Neutrophil (primary cell): ENCODE measurements at regions not wholly inside any gene's neighbourhood (a gene's known extent, or its start where the extent isn't known, plus 50 kb on each side); places are given as distances from the start of the nearest gene placed in this dataset.
"Not testable (repeated sequence)": the region's sequence is repeated elsewhere in the genome, so short reads cannot be mapped to it uniquely, and the experiment has no call there.

ENCODE experiments used
- H3K27ac ChIP-seq: fragments of 200-600 bp; sonication (generic); 2 replicates; pipeline ENCODE4 v1.5.1; 2016; ENCODE audit warnings: mild to moderate bottlenecking, moderate library complexity
- H3K27me3 ChIP-seq: fragments of 200-600 bp; sonication (generic); 2 replicates; pipeline ENCODE4 v1.6.0; 2016; ENCODE audit warnings: mild to moderate bottlenecking
- H3K36me3 ChIP-seq: fragments of 200-600 bp; sonication (generic); 2 replicates; pipeline ENCODE4 v1.5.1; 2017
- H3K4me1 ChIP-seq, 2 experiments: fragments of 200-600 bp in 1 of 2; sonication (generic) in 1 of 2; 1 replicate in 1 of 2; 2 replicates in 1 of 2; pipeline versions ENCODE4 v1.5.1 to v1.6.1; 2013 to 2016; ENCODE audit warnings: low read depth in 1 of 2, low read length in 1 of 2, mild to moderate bottlenecking in 1 of 2, moderate library complexity in 1 of 2; ENCODE audit not compliant: control insufficient read depth in 1 of 2, insufficient read depth in 1 of 2
- H3K4me3 ChIP-seq, 2 experiments: fragments of 200-600 bp in 1 of 2; sonication (generic) in 1 of 2; 1 replicate in 1 of 2; 2 replicates in 1 of 2; pipeline ENCODE4 v1.5.1; 2013 to 2016; ENCODE audit warnings: low read depth in 1 of 2, low read length in 1 of 2, mild to moderate bottlenecking in 1 of 2, moderate library complexity in 1 of 2
- H3K9me3 ChIP-seq: fragments of 200-600 bp; sonication (generic); 2 replicates; pipeline ENCODE4 v1.5.1; 2016
- TF ChIP-seq, protein P1 (sequence below): fragments of 200-600 bp; sonication (generic); IDR thresholded peaks from 2 replicates; pipeline ENCODE4 v1.5.1; 2016; ENCODE audit warnings: antibody characterized with exemption

DNA sequence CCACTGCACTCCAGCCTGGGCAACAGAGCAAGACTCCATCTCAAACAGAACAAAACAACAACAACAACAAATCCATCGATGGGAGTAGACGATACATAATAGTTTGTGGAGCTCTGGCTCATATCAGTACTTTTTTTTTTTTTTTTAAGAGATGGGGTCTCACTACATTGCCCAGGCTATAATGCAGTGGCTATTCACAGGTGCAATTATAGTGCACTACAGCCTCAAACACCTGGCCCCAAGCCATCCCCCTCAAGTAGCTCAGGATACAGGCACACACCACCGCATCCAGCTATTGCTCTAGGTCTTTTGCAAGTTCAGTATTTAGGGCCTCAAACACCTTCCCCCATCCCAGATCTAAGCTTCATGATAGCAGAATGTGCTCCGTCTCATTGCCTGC is 110.6 kb downstream of the KATNIP start:
- no peak overlapping the region for H3K27ac ChIP-seq
- H3K9me3 ChIP-seq, result no peaks in the 10 kb centered on the region
- no peak overlapping the region for H3K4me3 ChIP-seq
- no peaks in the 10 kb centered on the region for H3K27me3 ChIP-seq
- peaks cover 5% of the 10 kb centered on the region for H3K36me3 ChIP-seq
- TF ChIP-seq, protein P1, sequence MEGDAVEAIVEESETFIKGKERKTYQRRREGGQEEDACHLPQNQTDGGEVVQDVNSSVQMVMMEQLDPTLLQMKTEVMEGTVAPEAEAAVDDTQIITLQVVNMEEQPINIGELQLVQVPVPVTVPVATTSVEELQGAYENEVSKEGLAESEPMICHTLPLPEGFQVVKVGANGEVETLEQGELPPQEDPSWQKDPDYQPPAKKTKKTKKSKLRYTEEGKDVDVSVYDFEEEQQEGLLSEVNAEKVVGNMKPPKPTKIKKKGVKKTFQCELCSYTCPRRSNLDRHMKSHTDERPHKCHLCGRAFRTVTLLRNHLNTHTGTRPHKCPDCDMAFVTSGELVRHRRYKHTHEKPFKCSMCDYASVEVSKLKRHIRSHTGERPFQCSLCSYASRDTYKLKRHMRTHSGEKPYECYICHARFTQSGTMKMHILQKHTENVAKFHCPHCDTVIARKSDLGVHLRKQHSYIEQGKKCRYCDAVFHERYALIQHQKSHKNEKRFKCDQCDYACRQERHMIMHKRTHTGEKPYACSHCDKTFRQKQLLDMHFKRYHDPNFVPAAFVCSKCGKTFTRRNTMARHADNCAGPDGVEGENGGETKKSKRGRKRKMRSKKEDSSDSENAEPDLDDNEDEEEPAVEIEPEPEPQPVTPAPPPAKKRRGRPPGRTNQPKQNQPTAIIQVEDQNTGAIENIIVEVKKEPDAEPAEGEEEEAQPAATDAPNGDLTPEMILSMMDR, result no peak
- no peaks in the 10 kb centered on the region for H3K4me1 ChIP-seq

DNA sequence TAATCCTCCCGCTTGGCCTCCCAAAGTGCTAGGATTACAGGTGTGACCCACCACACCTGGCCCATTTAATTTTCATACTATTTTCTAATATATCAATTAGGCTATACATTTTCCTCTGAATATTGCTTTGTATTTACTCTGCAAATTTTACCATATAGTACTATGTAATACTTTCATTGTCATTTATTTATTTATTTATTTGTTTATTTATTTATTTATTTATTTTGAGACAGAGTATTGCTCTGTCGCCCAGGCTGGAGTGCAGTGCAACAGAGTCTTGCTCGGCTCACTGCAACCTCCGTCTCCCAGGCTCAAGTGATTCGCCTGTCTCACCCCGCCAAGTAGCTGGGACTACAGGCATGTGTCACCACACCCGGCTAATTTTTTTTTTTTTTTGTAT is 113.3 kb downstream of the KATNIP start:
- H3K4me3 ChIP-seq, H3K4me1 ChIP-seq, H3K9me3 ChIP-seq, H3K36me3 ChIP-seq, H3K27me3 ChIP-seq, H3K27ac ChIP-seq: not testable (repeated sequence)

DNA sequence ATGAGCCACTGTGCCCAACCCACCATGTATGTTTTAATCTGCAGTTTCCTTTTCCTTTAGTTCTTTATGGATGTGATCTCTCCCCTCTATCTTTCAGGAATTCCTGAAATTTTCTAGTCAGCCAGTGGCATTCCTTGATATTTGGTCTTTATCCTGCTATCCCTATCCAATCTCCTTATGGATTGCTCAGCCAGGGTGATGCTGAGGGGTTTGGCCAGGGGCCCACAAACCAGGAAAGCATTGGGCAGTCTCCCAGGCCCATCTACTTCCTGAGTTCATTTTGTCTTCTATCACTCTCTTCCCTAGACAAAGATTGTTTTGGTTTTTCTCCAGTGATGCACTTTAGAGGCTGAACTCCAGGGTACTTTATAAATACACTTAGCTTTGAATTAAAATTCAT is 115.9 kb downstream of the KATNIP start:
- no peaks in the 10 kb centered on the region for H3K4me1 ChIP-seq
- H3K27ac ChIP-seq, result no peak overlapping the region
- peaks cover 3% of the 10 kb centered on the region for H3K36me3 ChIP-seq
- TF ChIP-seq, protein P1, result no peak
- H3K4me3 ChIP-seq, result no peak overlapping the region
- H3K9me3 ChIP-seq, result no peaks in the 10 kb centered on the region
- H3K27me3 ChIP-seq, result no peaks in the 10 kb centered on the region

DNA sequence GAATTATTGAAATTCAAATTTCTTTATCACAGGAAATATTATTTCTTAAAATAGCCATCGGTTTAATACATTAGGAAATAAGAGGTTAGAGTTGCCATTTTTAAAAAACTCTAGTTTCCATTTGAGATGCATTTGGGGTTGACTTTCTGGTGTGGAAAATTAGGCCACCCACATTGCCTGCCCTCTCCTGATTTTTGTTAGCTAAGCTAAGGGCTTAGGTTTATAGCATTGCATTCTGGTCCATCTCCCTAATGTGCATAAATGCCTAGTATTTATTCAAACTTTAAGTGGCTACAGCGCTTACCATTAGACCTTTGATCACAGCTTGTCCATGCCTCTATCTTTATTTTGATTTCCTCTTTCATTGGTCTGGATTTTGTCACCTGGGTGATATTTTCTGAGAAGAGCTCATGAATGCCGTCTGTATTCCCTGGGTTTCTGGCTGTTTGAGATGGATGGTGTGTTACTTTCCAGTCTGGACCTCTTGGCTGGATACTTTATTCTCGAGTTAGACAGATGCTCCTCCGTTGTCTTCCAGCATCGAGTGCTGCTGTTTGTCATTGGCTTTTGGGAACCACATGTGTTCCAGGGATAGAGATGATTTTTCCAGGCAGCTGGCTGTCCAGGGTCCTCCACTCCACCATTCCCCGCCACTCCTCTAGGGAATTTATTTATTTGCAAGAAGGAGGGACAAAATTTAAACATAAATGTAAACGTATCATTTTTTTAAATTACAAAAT is 120.3 kb downstream of the KATNIP start:
- Histone ChIP-seq H3K27me3 (no peaks in the 10 kb centered on the region), H3K27ac (no peak overlapping the region), H3K36me3 (peaks cover 3% of the 10 kb centered on the region), H3K4me3 (no peak overlapping the region), H3K9me3 (no peaks in the 10 kb centered on the region), H3K4me1 (no peaks in the 10 kb centered on the region)
- TF ChIP-seq, protein P1, result no peak

DNA sequence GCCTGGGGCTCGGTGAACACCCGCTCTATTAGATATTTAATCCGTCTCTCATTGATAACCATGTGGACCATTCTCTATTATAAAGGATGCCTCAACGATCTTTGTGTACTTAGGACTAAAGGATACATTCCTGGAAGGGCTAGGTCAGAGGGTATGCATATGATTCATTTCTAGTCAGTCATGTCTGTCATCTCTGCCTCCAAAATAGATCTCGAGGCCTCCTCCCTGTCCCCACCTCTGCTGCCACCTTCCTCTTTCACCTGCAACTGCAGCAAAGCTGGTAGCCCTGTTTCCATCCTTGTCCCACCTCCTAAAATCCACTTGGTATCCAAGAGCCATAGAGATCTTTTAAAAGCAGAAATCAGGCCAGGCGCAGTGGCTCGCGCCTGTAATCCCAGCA is 121.5 kb downstream of the KATNIP start:
- Histone ChIP-seq H3K4me3 (no peak overlapping the region), H3K27me3 (no peaks in the 10 kb centered on the region), H3K4me1 (no peaks in the 10 kb centered on the region), H3K36me3 (peaks cover 3% of the 10 kb centered on the region), H3K27ac (no peak overlapping the region), H3K9me3 (no peaks in the 10 kb centered on the region)
- TF ChIP-seq, protein P1, result no peak

DNA sequence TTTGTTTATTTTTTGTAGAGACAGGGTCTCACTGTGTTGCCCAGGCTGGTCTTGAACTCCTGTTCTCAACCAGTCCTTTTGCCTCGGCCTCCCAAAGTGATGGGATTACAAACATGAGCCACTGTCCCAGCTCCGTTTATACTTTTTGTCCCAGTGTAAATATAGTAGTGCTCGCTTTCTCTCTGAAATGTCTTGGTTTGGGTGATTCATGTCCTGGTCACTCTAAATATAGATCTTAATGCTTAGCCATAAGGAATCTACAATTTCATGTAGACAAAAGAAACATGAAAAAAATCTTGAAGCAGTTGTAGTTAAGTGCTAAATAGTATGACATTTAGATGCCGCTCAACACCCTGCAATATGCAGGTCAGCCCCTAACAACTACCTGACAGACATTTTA is 126.9 kb downstream of the KATNIP start:
- TF ChIP-seq, protein P1, result no peak
- Histone ChIP-seq H3K27ac (no peak overlapping the region), H3K36me3 (peaks cover 41% of the 10 kb centered on the region), H3K27me3 (no peaks in the 10 kb centered on the region), H3K9me3 (no peaks in the 10 kb centered on the region), H3K4me1 (no peaks in the 10 kb centered on the region), H3K4me3 (no peak overlapping the region)
